Osteocyte (in vitro differentiated cells): ENCODE measurements at regions not wholly inside any gene's neighbourhood (a gene's known extent, or its start where the extent isn't known, plus 50 kb on each side); places are given as distances from the start of the nearest gene placed in this dataset.

Experiments used
- DNase-seq: peaks from one replicate; pipeline ENCODE4 v3.0.0; 2021; ENCODE audit warnings: mixed read lengths; ENCODE audit not compliant: unreplicated experiment; ENCODE audit errors: extremely low spot score
- H3K27ac Mint-ChIP-seq: one replicate; pipeline ENCODE4 v1.8.0; 2021; ENCODE audit warnings: mild to moderate bottlenecking, mixed read lengths; ENCODE audit not compliant: unreplicated experiment
- H3K27me3 Mint-ChIP-seq: one replicate; pipeline ENCODE4 v1.8.0; 2021; ENCODE audit warnings: mixed read lengths; ENCODE audit not compliant: unreplicated experiment
- H3K36me3 Mint-ChIP-seq: one replicate; pipeline ENCODE4 v1.8.0; 2021; ENCODE audit warnings: mixed read lengths; ENCODE audit not compliant: unreplicated experiment
- H3K4me1 Mint-ChIP-seq: one replicate; pipeline ENCODE4 v1.8.0; 2021; ENCODE audit warnings: mixed read lengths; ENCODE audit not compliant: unreplicated experiment
- H3K4me3 Mint-ChIP-seq: one replicate; pipeline ENCODE4 v1.8.0; 2021; ENCODE audit warnings: mild to moderate bottlenecking, moderate library complexity, mixed read lengths; ENCODE audit not compliant: unreplicated experiment
- H3K9me3 Mint-ChIP-seq: one replicate; pipeline ENCODE4 v1.8.0; 2021; ENCODE audit warnings: mixed read lengths; ENCODE audit not compliant: unreplicated experiment
- CTCF ChIP-seq: fragments of 200-600 bp; sonication (generic); IDR thresholded peaks from 2 replicates; pipeline ENCODE4 v1.5.0; 2021; ENCODE audit warnings: antibody characterized with exemption, mild to moderate bottlenecking, moderate library complexity

DNA sequence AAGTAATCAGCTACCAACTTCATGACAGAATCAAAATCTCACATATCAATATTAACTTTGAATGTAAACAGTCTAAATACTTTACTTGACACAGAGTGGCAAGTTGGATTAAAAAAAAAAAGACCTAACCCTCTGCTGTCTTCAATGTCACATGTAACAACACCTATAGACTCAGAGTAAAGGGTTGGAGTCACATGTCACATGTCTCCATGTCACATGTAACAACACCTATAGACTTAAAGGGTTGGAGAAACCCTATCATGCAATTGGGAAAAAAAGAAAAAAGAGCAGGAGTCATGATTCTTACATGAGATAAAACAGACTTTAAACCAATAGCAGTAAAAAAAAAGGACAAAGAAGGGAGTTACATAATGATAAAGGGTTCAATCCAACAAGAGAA is 665.3 kb upstream of the LRRTM1 start:
- TF ChIP-seq CTCF: no peak
- peaks cover 80% of the 10 kb centered on the region for H3K9me3 Mint-ChIP-seq

GRCh38 chr2:80968450-80968849 is 663.9 kb upstream of the LRRTM1 start:
- no peak for TF ChIP-seq CTCF
- Mint-ChIP-seq H3K4me1 (no peaks in the 10 kb centered on the region), H3K9me3 (peaks cover 78% of the 10 kb centered on the region), H3K4me3 (no peak overlapping the region), H3K27me3 (no peaks in the 10 kb centered on the region), H3K27ac (no peak overlapping the region), H3K36me3 (no peaks in the 10 kb centered on the region)
- DNase-seq: no peak

More for the DNA sequence above, 665.3 kb upstream of the LRRTM1 start:
- Mint-ChIP-seq H3K4me3 (no peak overlapping the region), H3K36me3 (no peaks in the 10 kb centered on the region), H3K27ac (no peak overlapping the region), H3K27me3 (no peaks in the 10 kb centered on the region), H3K4me1 (no peaks in the 10 kb centered on the region)
- no peak for DNase-seq

DNA sequence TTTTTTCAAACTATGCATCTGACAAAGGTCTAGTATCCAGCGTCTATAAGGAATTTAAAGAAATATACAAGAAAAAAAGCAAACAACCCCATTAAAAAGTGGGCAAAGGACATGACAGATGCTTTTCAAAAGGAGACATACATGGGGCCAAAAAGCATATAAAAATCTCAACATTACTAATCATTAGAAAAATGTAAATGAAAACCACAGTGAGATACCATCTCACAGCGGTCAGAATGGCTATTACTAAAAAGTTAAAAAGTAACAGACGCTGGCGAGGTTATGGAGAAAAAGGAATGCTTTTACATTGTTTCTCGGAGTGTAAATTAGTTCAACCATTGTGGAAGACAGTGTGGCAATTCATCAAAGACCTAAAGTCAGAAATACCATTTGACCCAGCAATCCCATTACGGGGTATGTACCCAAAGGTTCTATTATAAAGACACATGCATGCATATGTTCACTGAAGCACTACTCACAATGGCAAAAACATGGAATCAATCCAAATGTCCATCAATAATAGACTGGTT is 643.1 kb upstream of the LRRTM1 start:
- DNase-seq: no peak
- Mint-ChIP-seq H3K9me3 (peaks cover 29% of the 10 kb centered on the region), H3K4me1 (no peaks in the 10 kb centered on the region), H3K27ac (no peak overlapping the region), H3K27me3 (no peaks in the 10 kb centered on the region), H3K4me3 (no peak overlapping the region), H3K36me3 (no peaks in the 10 kb centered on the region)
- no peak for TF ChIP-seq CTCF

DNA sequence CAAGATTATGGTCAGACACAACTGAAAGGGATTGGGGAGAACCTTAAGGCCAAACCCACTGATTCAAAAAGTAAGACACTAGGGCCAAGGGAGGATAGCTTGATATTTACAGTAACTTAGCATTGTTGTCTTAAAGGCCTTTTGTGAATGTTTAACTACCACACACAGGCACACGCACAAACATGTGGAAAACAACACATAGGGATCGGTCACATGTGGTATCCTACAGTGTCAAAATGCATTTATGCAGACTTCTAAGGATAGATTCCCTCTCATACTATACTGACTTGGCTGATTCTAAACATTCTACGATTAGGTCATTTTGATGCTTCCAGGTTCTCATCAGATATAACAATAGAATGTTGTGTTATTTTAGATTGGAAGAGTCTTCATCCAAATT is 638.9 kb upstream of the LRRTM1 start:
- no peak for TF ChIP-seq CTCF
- H3K36me3 Mint-ChIP-seq: no peaks in the 10 kb centered on the region
- no peaks in the 10 kb centered on the region for H3K27me3 Mint-ChIP-seq
- peaks cover 30% of the 10 kb centered on the region for H3K9me3 Mint-ChIP-seq
- DNase-seq: no peak
- no peak overlapping the region for H3K4me3 Mint-ChIP-seq
- H3K4me1 Mint-ChIP-seq: no peaks in the 10 kb centered on the region
- no peak overlapping the region for H3K27ac Mint-ChIP-seq

DNA sequence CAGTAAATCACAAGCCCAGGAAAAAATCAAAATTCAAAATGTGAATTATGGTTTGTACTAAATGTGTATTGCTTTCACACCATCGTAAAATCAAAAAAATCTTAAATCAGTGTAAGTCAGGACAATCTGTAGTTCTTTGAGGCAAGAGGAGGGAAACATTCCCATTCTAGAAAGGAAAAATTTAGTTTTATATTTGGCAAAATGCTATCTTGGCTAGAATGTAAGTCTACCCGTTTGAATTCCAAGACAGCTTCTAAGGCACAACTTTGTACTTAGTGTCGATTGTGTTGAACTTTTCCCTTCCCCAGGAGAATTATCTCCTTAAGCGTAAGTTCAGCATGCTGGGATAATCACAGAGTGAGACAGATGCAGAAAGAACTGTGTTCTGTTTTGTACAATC is 638.2 kb upstream of the LRRTM1 start:
- Mint-ChIP-seq H3K4me3 (no peak overlapping the region), H3K4me1 (no peaks in the 10 kb centered on the region)

More for the DNA sequence above, 638.2 kb upstream of the LRRTM1 start:
- H3K36me3 Mint-ChIP-seq: no peaks in the 10 kb centered on the region
- TF ChIP-seq CTCF: no peak
- H3K9me3 Mint-ChIP-seq: peaks cover 37% of the 10 kb centered on the region
- H3K27me3 Mint-ChIP-seq: no peaks in the 10 kb centered on the region
- no peak for DNase-seq
- H3K27ac Mint-ChIP-seq: no peak overlapping the region
